KOPT-K1 (cell line): ENCODE measurements at regions not wholly inside any gene's neighbourhood (a gene's known extent, or its start where the extent isn't known, plus 50 kb on each side); places are given as distances from the start of the nearest gene placed in this dataset.

Experiments used
- H3K27ac ChIP-seq: fragments of 200-600 bp; sonication (generic); 2 replicates; pipeline ENCODE4 v1.5.1; 2016; ENCODE audit warnings: antibody characterized with exemption, mild to moderate bottlenecking, low read depth, low read length; ENCODE audit not compliant: poor library complexity, severe bottlenecking
- H3K36me3 ChIP-seq: fragments of 200-600 bp; sonication (generic); 2 replicates; pipeline ENCODE4 v1.5.1; 2017; ENCODE audit warnings: antibody characterized with exemption, mild to moderate bottlenecking, low read length, moderate library complexity; ENCODE audit not compliant: insufficient read depth
- H3K9me3 ChIP-seq: fragments of 200-600 bp; sonication (generic); 2 replicates; pipeline ENCODE4 v1.5.1; 2017; ENCODE audit warnings: antibody characterized with exemption, low read length, mild to moderate bottlenecking; ENCODE audit not compliant: insufficient read depth, poor library complexity, severe bottlenecking

DNA sequence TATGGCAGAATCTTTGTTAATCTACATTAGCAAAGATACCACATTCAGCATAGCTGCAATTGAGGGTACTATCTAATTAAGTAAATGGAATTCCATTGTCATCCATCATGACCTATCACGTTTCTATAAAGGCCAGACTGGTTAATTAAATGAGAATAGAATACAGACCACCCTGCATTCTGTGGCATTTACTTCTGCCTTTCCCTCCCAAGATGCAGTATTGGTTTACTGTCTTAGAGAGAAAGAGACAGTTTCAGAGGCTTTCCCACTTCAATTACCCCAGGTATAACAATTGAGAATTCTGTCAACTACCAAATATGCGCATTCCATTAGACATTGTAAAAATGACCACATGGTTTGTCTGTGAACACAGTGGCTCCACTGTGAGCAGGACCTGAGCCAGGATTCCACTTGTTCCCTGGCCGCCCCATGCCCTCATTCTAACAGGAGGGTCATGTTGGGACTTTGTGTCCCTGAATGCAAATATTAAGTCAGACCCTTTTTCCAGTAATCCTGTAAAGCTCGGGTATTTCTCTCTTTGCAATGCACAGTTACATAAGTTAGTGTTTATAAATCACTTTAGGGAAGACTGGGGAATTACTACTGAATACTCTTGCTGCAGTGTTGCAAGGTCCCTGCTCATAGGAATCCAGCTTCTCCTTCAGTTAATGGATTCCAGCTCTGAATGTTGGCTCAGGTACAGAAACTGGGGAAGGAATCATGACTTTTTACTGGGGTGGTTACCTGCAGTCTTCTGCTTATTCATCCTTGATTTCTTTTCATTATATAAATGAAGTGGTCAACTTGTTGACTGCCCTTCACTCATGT is 261.0 kb downstream of the PDGFC start:
- Histone ChIP-seq H3K36me3 (no peaks in the 10 kb centered on the region), H3K27ac (no peak overlapping the region), H3K9me3 (no peaks in the 10 kb centered on the region)

DNA sequence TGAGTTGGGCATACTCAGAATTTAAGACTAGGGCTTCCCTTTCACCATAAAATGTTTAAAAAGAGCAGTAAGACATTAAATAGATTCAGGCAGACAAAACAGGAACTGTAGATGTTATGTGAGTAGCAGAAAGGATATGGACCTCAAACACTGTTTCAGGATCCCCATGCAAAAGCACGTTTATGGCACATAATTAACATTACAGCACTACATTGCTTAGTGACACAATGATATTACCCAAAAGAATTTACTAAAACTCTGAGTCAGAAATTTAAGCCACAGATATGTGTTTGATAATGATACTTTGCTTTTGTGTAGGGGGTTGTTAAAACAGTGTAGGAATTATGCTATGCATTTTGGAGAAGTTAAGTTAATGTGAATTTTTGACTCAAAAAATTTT is 266.3 kb downstream of the PDGFC start:
- no peaks in the 10 kb centered on the region for H3K9me3 ChIP-seq
- no peaks in the 10 kb centered on the region for H3K36me3 ChIP-seq
- no peak overlapping the region for H3K27ac ChIP-seq

DNA sequence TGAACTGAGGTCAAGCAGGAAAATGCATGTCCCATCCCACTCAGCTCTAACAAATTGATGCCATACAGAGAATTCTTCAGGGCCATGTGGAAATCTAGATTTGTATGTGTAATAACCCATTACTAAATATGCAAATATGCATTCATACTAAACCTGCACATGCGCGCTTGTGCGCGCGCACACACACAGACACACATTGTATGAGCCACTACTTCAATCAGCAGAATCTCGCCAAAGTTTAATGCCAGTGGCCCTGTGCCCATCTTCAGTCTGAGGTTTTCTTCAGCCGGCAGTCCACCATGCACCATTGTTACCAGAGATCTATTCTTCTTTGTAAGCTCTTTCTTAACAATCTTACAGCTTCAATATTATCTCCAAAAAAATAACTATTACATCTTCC is 276.4 kb downstream of the PDGFC start:
- Histone ChIP-seq H3K27ac (no peak overlapping the region), H3K36me3 (no peaks in the 10 kb centered on the region), H3K9me3 (no peaks in the 10 kb centered on the region)

DNA sequence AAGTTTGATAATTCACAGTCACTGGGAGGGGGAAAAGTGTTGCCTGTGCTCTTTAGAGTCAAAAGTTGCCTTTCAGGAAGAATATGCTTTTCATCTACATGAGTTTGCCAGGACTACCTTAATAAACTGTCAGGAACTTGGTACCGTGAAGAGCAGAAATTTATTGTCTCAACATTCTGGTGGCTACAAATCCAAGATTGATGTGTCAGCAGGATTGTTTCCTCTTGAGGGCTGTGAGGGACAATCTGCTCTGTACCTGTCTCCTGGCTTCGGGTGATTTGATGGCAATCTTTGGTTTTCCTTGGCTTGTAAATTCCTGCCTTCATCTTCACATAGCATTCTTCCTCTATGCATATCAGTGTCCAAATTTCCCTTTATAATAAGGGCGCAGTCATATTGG is 277.2 kb downstream of the PDGFC start:
- no peaks in the 10 kb centered on the region for H3K36me3 ChIP-seq
- H3K27ac ChIP-seq: no peak overlapping the region
- H3K9me3 ChIP-seq: no peaks in the 10 kb centered on the region

DNA sequence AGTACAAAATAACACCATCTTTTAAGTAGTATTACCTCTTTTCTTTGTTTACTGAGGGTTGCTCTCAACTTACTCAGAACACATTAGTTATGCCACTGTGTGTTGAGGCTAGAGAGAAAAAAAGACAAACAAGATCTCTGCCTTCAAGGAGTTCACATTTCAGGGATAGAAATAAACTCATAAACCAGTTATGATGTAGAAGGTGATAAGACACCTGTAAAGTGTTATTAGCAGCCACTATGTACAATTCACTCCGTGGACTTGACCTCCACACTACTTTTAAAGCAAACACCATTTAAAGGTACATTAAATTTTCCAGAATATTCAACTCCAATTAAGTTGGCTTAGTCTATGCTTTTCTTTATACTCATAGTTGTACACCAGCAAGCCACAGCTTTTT is 278.0 kb downstream of the PDGFC start:
- no peaks in the 10 kb centered on the region for H3K9me3 ChIP-seq
- H3K36me3 ChIP-seq: no peaks in the 10 kb centered on the region
- no peak overlapping the region for H3K27ac ChIP-seq

DNA sequence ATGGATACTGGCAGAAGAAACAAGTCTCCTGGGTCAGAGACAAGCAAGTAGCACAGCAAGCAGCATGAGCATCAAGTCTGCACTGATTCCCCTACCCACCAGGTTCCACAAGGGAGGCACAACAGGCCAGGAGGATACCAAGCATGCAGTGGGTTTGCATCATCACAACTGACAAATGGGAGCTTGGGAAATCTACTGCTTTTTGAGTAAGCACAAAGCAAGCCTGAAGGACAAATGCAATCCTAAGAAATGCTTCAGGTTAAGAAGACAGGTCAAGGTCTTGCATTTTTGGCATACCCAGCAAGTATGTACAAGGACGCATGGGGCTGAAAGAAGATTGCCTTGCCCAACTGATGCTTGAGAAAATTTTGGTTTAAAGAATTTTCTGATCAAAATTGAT is 279.6 kb downstream of the PDGFC start:
- Histone ChIP-seq H3K27ac (no peak overlapping the region), H3K9me3 (no peaks in the 10 kb centered on the region), H3K36me3 (no peaks in the 10 kb centered on the region)

DNA sequence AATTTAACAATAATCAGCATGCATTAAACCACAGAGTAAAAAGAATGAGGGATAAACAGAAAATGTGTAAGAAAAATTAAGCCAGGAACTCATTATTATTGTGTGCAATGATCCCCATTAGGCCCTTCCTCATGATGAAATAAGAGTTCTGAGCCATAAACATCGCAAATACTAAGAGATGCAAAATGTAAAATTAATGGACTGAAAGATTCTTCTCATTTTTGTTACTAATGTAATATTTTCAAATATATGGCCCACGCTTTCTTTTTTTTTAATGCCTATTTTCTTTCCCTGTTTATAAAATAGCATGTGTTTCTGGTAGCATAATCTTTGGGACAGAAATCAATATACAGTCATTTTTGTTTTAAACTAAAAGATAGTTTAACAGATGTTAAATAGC is 281.0 kb downstream of the PDGFC start:
- Histone ChIP-seq H3K27ac (no peak overlapping the region), H3K36me3 (no peaks in the 10 kb centered on the region), H3K9me3 (no peaks in the 10 kb centered on the region)

DNA sequence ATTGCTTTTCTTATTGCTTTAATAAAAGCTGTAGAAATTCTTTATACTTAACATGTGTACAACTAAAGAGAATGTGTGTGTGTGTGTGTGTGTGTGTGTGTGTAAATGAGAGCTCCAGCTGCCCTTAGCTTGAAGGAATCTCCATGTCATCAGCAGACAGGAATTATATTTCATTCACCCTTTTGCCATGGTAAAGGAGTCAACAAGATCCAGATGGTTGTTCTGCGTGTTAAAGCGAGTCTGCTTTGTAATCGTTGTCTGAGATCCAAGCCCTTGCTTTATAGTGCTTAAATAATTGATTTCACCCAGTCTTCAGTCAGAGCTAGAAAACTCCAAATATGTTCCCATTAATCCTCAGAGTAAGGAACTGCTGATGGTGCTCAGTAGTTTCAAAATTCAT is 285.5 kb downstream of the PDGFC start:
- no peaks in the 10 kb centered on the region for H3K9me3 ChIP-seq
- no peaks in the 10 kb centered on the region for H3K36me3 ChIP-seq
- H3K27ac ChIP-seq: no peak overlapping the region

DNA sequence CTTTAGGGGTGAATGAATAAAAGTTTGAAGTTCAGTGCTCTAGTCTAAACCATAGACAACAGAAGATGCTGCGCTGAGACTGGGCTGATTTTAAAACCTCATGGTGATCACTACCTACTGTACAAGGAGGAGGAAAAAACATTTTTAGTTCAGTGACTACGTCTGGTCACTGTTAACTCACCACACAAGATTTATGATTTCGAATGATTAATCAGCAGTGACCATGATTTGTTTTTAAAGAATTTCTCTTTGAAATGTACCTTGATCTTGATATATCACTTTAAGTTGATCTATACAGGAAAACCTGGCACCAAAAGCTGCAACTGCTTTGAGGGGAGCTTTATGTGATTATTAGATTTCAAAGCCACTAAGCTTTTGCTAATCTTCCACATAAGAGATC is 286.3 kb downstream of the PDGFC start:
- Histone ChIP-seq H3K27ac (no peak overlapping the region), H3K36me3 (no peaks in the 10 kb centered on the region), H3K9me3 (no peaks in the 10 kb centered on the region)

DNA sequence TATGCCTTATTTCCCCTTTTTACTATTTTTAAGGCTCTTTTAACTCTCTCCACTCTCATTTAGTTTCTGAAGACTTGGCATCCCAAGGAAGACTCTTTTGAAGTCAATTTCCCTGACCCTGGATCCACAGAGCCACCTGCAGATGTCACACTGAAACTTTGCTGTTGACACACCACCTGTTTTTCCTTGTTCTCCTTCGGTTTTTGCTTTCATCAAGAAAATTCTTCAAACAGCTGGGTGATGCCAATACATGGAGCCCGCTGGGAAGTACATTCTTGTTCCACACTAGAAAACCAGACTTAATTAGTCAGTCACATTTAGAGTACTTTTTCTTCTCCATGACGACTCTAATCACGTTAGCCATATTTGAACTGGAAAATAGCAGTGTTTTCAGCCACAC is 293.9 kb downstream of the PDGFC start:
- no peaks in the 10 kb centered on the region for H3K36me3 ChIP-seq
- H3K27ac ChIP-seq: no peak overlapping the region
- H3K9me3 ChIP-seq: no peaks in the 10 kb centered on the region

DNA sequence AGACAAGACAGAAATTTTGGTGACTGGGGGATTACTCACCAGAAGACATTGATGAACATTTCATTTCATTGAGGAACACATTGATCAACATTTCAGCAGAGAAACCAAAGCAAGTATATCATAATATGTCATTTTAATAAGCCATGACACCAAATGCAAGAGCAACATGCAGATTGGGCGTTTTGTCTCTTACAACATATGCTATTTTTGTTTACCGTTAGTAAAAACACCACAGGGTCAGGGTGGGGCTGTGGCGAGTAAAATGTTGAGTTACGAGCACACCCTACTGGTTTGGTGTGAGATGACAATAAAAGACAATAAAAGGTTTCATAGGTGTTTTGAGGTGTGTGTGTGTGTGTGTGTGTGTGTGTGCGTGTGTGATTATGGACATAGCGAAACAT is 294.5 kb downstream of the PDGFC start:
- Histone ChIP-seq H3K36me3 (no peaks in the 10 kb centered on the region), H3K27ac (no peak overlapping the region), H3K9me3 (no peaks in the 10 kb centered on the region)

DNA sequence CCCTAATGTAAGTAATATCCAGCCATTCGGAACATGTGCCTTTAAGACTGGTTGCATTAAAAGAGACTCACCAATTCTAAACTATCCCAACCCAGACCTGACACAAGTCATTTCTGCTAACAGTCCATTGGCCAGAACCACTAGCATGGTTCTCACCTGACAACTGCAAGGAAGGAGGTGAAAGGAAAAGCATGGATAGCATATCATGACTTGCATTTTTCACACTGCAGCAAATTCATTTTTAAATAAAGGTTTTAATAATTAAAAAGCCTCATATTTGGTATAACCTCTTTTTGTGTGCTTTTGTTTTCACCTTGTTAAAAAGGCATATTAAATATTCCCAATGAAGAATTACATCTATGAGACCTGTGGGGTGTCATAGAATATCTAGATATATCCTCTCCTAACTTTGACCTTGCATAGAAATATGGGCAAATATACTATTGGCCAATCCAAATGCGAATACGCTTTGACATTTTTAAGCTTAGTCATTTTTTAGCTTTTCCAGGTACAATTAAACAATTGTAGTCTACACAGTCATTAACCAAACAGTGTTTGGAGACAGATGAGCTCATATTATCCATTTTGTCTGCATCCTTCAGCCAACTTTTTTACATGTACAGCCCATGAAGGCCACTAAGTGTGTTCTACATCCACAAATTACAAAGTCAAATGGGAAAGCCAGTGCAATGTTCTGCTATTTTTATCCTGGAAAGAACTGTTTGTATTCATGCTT is 295.3 kb downstream of the PDGFC start:
- Histone ChIP-seq H3K27ac (no peak overlapping the region), H3K9me3 (no peaks in the 10 kb centered on the region), H3K36me3 (no peaks in the 10 kb centered on the region)

DNA sequence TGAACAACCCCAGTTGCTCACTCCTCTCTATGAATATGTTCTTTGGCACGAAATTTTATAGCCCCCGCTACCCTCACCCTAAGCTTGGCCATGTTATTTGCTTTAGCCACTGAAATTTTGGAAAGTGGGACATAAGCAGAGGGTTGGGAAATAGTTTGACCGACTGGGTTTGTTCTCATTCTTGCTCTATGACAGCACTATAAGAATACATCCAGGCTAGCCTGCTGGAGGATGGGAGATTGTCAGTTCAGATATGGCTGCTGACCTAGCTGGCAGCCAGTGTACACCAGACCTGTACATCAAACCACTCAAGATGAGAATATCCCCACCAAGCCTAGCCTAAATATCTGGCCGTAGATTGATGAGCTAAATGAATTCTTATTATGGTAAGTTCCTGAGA is 298.1 kb downstream of the PDGFC start:
- Histone ChIP-seq H3K27ac (no peak overlapping the region), H3K9me3 (no peaks in the 10 kb centered on the region), H3K36me3 (no peaks in the 10 kb centered on the region)

DNA sequence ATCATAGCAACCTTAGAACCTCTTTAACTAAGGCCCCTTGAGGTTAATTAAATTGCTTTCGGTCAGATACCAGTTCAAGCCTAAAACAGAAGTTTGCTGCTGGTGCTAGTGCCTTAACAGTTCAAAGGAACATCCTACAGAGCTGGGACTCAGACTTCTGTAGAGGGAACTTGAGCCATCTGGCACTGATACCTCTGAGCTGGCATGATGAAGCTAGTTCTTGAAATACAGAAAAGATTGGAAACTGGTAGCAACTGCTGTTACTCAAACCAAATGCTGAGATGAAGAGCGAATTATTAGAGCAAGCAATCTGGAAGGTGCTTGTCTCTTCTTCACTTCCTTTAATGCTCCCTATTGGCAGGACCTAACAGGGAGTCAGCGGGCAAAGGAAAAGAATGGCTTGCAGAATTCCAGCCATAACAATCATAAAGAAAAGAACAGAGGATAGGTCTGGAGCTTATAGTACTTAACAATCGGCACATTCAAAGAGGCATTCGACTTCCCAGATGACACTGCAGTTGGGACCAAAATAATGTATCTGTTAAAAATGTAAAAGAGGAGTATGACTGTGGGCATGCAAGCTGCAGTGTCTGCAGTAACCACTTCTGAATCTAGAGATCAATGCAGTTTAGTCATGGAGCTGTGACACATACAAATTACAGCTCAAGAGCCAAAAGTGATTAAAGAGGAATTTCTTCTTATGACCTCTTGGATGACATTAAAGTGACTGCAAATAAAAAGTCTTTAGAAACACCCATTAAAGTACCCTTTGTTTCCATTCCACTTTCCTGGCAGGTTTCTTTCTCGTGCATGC is 298.9 kb downstream of the PDGFC start:
- no peak overlapping the region for H3K27ac ChIP-seq

DNA sequence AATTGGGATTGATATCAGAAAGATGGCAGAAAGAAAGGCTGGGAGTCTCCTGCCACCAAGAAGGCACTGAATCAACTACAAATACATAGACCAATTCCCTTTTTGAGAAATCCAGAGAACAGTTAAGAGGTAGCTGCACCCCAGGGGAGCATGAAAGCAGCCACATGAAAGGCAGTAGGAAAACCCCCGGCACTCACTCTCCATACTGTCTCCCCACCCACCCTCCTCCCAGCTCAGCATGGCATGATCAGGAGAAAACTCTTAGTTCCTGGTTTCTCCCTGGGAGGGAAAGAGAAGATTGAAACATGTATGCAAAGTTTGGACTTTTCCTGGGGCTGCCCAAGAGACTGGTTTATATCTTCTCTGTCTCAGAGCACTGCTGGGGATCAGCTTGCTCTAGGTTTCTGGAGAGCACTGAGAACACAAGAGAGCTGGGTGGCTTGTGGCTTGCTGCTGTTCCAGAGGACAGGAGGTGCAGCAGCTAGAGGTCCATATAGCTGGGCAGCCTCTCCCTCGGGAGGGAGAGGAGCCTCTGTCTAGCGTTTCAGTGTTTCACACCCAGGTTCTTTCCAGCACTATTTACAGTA is 305.7 kb downstream of the PDGFC start:
- no peak overlapping the region for H3K27ac ChIP-seq
- H3K36me3 ChIP-seq: no peaks in the 10 kb centered on the region
- H3K9me3 ChIP-seq: no peaks in the 10 kb centered on the region

More for the DNA sequence above, 298.9 kb downstream of the PDGFC start:
- Histone ChIP-seq H3K36me3 (no peaks in the 10 kb centered on the region), H3K9me3 (no peaks in the 10 kb centered on the region)
